Nephron (organoid): ENCODE measurements at regions not wholly inside any gene's neighbourhood (a gene's known extent, or its start where the extent isn't known, plus 50 kb on each side); places are given as distances from the start of the nearest gene placed in this dataset.

Experiments
- H3K27ac Mint-ChIP-seq, 3 experiments: 2 replicates each; pipeline ENCODE4 v1.8.0; 2020; ENCODE audit warnings: mixed read lengths in 3 of 3, mild to moderate bottlenecking in 2 of 3, moderate library complexity in 1 of 3
- H3K27me3 Mint-ChIP-seq: 2 replicates; pipeline ENCODE4 v1.8.0; 2021; ENCODE audit warnings: low read depth, mild to moderate bottlenecking, moderate library complexity, mixed read lengths
- H3K36me3 Mint-ChIP-seq: 2 replicates; pipeline ENCODE4 v1.8.0; 2020; ENCODE audit warnings: low read depth, mixed read lengths
- H3K4me1 Mint-ChIP-seq: 2 replicates; pipeline ENCODE4 v1.8.0; 2020; ENCODE audit warnings: mixed read lengths
- H3K4me3 Mint-ChIP-seq, 3 experiments: 2 replicates each; pipeline ENCODE4 v1.8.0; 2020; ENCODE audit warnings: mild to moderate bottlenecking in 3 of 3, mixed read lengths in 3 of 3, moderate library complexity in 2 of 3
- H3K9me3 Mint-ChIP-seq: 2 replicates; pipeline ENCODE4 v1.8.0; 2020; ENCODE audit warnings: mixed read lengths
- CTCF ChIP-seq, 3 experiments: fragments of 200-600 bp; sonication (generic); IDR thresholded peaks; one replicate each; pipeline ENCODE4 v1.5.0; 2021; ENCODE audit warnings: antibody characterized with exemption in 3 of 3; ENCODE audit not compliant: unreplicated experiment in 3 of 3

GRCh38 chr6:12394170-12394569 is 104.0 kb downstream of the EDN1 start:
- Mint-ChIP-seq H3K4me3 (no peak overlapping the region), H3K4me1 (no peaks in the 10 kb centered on the region), H3K36me3 (no peaks in the 10 kb centered on the region), H3K9me3 (peaks cover 2% of the 10 kb centered on the region), H3K27me3 (peaks cover 3% of the 10 kb centered on the region), H3K27ac (no peak overlapping the region)
- no peak for TF ChIP-seq CTCF (IDR thresholded peaks at IDR 0.05; ENCODE audit: unreplicated experiment in 3 of 3)

- TF ChIP-seq CTCF (IDR thresholded peaks at IDR 0.05; ENCODE audit: unreplicated experiment in 3 of 3), result peak in 1 of 3 experiments; percentile 13
- no peaks in the 10 kb centered on the region for H3K4me1 Mint-ChIP-seq
- H3K27me3 Mint-ChIP-seq, result peaks cover 3% of the 10 kb centered on the region
- peaks cover 5% of the 10 kb centered on the region for H3K9me3 Mint-ChIP-seq
- no peak overlapping the region for H3K27ac Mint-ChIP-seq
- H3K4me3 Mint-ChIP-seq, result no peak overlapping the region
- no peaks in the 10 kb centered on the region for H3K36me3 Mint-ChIP-seq
Measured at GRCh38 chr6:12395898-12396297, 105.7 kb downstream of the EDN1 start.

GRCh38 chr6:12401200-12401599 is 111.0 kb downstream of the EDN1 start:
- Mint-ChIP-seq H3K36me3 (no peaks in the 10 kb centered on the region), H3K27ac (no peak overlapping the region), H3K4me1 (no peaks in the 10 kb centered on the region), H3K27me3 (peaks cover 3% of the 10 kb centered on the region), H3K9me3 (peaks cover 5% of the 10 kb centered on the region), H3K4me3 (no peak overlapping the region)
- no peak for TF ChIP-seq CTCF (IDR thresholded peaks at IDR 0.05; ENCODE audit: unreplicated experiment in 3 of 3)

GRCh38 chr6:12403201-12403826 is 113.2 kb downstream of the EDN1 start:
- H3K4me1 Mint-ChIP-seq, result no peaks in the 10 kb centered on the region
- no peak overlapping the region for H3K4me3 Mint-ChIP-seq
- no peaks in the 10 kb centered on the region for H3K36me3 Mint-ChIP-seq
- no peak overlapping the region for H3K27ac Mint-ChIP-seq
- TF ChIP-seq CTCF (IDR thresholded peaks at IDR 0.05; ENCODE audit: unreplicated experiment in 3 of 3), result no peak
- peaks cover 3% of the 10 kb centered on the region for H3K9me3 Mint-ChIP-seq
- H3K27me3 Mint-ChIP-seq, result no peaks in the 10 kb centered on the region

- no peak overlapping the region for H3K4me3 Mint-ChIP-seq
- no peak for TF ChIP-seq CTCF (IDR thresholded peaks at IDR 0.05; ENCODE audit: unreplicated experiment in 3 of 3)
- no peak overlapping the region for H3K27ac Mint-ChIP-seq
- peaks cover 3% of the 10 kb centered on the region for H3K9me3 Mint-ChIP-seq
- H3K27me3 Mint-ChIP-seq, result no peaks in the 10 kb centered on the region
- H3K4me1 Mint-ChIP-seq, result no peaks in the 10 kb centered on the region
- H3K36me3 Mint-ChIP-seq, result no peaks in the 10 kb centered on the region
Measured at GRCh38 chr6:12403947-12404647, 113.9 kb downstream of the EDN1 start.

- no peak for TF ChIP-seq CTCF (IDR thresholded peaks at IDR 0.05; ENCODE audit: unreplicated experiment in 3 of 3)
- no peaks in the 10 kb centered on the region for H3K4me1 Mint-ChIP-seq
- no peaks in the 10 kb centered on the region for H3K27me3 Mint-ChIP-seq
- H3K4me3 Mint-ChIP-seq, result no peak overlapping the region
- no peaks in the 10 kb centered on the region for H3K36me3 Mint-ChIP-seq
- H3K9me3 Mint-ChIP-seq, result peaks cover 3% of the 10 kb centered on the region
- H3K27ac Mint-ChIP-seq, result no peak overlapping the region
Measured at GRCh38 chr6:12404651-12405050, 114.5 kb downstream of the EDN1 start.
